ENCODE measurements at regions not wholly inside any gene's neighbourhood (a gene's known extent, or its start where the extent isn't known, plus 50 kb on each side); places are given as distances from the start of the nearest gene placed in this dataset.

DNA sequence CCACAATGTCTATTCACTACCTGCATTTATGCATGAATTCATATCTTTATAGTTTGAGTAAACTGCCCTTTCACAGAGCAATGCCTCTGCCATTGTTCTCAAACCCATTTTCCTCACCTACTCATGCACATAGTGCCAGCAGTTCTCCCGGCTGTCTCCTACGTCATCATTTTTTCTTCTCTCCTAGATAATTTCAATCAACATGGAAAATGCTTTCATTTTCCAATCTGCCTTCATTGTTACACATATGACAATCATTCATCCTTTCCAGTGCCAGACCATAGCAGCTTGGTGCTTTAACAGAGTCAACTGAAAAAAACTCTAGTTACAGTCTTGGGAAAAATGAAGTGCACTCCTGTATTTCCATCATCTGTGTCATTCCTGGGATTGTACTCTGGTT is 514.8 kb upstream of the CTNND2 start:
- no peak overlapping the region for H2AFZ ChIP-seq
- no peak for ATAC-seq
- peaks cover 6% of the 10 kb centered on the region; the same call in 1 of the 2 replicates for H3K9me2 ChIP-seq (ENCODE audit: insufficient read depth)
- no peak overlapping the region for H3K27ac ChIP-seq (ENCODE audit: low read depth)
- Mint-ChIP-seq H3K36me3 (ENCODE audit: low read depth) (peaks cover 17% of the 10 kb centered on the region), H3K4me3 (no peak overlapping the region), H3K4me1 (no peaks in the 10 kb centered on the region; the same call in 2 of the 3 replicates), H3K27me3 (ENCODE audit: insufficient read depth, low read depth, poor library complexity) (peaks cover 4% of the 10 kb centered on the region), H3K9me3 (peaks cover 21% of the 10 kb centered on the region), H3K27ac (no peak overlapping the region)
- no peaks in the 10 kb centered on the region for H3F3A ChIP-seq (replicated peaks; ENCODE audit: low read depth)
- no peak for DNase-seq (ENCODE audit: low spot score)
- no peaks in the 10 kb centered on the region for H3K36me3 ChIP-seq (ENCODE audit: insufficient read depth)
- TF ChIP-seq, protein P1, sequence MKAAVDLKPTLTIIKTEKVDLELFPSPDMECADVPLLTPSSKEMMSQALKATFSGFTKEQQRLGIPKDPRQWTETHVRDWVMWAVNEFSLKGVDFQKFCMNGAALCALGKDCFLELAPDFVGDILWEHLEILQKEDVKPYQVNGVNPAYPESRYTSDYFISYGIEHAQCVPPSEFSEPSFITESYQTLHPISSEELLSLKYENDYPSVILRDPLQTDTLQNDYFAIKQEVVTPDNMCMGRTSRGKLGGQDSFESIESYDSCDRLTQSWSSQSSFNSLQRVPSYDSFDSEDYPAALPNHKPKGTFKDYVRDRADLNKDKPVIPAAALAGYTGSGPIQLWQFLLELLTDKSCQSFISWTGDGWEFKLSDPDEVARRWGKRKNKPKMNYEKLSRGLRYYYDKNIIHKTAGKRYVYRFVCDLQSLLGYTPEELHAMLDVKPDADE (IDR thresholded peaks at IDR 0.05): no peak
- TF ChIP-seq, protein P2, sequence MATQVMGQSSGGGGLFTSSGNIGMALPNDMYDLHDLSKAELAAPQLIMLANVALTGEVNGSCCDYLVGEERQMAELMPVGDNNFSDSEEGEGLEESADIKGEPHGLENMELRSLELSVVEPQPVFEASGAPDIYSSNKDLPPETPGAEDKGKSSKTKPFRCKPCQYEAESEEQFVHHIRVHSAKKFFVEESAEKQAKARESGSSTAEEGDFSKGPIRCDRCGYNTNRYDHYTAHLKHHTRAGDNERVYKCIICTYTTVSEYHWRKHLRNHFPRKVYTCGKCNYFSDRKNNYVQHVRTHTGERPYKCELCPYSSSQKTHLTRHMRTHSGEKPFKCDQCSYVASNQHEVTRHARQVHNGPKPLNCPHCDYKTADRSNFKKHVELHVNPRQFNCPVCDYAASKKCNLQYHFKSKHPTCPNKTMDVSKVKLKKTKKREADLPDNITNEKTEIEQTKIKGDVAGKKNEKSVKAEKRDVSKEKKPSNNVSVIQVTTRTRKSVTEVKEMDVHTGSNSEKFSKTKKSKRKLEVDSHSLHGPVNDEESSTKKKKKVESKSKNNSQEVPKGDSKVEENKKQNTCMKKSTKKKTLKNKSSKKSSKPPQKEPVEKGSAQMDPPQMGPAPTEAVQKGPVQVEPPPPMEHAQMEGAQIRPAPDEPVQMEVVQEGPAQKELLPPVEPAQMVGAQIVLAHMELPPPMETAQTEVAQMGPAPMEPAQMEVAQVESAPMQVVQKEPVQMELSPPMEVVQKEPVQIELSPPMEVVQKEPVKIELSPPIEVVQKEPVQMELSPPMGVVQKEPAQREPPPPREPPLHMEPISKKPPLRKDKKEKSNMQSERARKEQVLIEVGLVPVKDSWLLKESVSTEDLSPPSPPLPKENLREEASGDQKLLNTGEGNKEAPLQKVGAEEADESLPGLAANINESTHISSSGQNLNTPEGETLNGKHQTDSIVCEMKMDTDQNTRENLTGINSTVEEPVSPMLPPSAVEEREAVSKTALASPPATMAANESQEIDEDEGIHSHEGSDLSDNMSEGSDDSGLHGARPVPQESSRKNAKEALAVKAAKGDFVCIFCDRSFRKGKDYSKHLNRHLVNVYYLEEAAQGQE (IDR thresholded peaks at IDR 0.05; ENCODE audit: unreplicated experiment): no peak
- TF ChIP-seq, protein P3, sequence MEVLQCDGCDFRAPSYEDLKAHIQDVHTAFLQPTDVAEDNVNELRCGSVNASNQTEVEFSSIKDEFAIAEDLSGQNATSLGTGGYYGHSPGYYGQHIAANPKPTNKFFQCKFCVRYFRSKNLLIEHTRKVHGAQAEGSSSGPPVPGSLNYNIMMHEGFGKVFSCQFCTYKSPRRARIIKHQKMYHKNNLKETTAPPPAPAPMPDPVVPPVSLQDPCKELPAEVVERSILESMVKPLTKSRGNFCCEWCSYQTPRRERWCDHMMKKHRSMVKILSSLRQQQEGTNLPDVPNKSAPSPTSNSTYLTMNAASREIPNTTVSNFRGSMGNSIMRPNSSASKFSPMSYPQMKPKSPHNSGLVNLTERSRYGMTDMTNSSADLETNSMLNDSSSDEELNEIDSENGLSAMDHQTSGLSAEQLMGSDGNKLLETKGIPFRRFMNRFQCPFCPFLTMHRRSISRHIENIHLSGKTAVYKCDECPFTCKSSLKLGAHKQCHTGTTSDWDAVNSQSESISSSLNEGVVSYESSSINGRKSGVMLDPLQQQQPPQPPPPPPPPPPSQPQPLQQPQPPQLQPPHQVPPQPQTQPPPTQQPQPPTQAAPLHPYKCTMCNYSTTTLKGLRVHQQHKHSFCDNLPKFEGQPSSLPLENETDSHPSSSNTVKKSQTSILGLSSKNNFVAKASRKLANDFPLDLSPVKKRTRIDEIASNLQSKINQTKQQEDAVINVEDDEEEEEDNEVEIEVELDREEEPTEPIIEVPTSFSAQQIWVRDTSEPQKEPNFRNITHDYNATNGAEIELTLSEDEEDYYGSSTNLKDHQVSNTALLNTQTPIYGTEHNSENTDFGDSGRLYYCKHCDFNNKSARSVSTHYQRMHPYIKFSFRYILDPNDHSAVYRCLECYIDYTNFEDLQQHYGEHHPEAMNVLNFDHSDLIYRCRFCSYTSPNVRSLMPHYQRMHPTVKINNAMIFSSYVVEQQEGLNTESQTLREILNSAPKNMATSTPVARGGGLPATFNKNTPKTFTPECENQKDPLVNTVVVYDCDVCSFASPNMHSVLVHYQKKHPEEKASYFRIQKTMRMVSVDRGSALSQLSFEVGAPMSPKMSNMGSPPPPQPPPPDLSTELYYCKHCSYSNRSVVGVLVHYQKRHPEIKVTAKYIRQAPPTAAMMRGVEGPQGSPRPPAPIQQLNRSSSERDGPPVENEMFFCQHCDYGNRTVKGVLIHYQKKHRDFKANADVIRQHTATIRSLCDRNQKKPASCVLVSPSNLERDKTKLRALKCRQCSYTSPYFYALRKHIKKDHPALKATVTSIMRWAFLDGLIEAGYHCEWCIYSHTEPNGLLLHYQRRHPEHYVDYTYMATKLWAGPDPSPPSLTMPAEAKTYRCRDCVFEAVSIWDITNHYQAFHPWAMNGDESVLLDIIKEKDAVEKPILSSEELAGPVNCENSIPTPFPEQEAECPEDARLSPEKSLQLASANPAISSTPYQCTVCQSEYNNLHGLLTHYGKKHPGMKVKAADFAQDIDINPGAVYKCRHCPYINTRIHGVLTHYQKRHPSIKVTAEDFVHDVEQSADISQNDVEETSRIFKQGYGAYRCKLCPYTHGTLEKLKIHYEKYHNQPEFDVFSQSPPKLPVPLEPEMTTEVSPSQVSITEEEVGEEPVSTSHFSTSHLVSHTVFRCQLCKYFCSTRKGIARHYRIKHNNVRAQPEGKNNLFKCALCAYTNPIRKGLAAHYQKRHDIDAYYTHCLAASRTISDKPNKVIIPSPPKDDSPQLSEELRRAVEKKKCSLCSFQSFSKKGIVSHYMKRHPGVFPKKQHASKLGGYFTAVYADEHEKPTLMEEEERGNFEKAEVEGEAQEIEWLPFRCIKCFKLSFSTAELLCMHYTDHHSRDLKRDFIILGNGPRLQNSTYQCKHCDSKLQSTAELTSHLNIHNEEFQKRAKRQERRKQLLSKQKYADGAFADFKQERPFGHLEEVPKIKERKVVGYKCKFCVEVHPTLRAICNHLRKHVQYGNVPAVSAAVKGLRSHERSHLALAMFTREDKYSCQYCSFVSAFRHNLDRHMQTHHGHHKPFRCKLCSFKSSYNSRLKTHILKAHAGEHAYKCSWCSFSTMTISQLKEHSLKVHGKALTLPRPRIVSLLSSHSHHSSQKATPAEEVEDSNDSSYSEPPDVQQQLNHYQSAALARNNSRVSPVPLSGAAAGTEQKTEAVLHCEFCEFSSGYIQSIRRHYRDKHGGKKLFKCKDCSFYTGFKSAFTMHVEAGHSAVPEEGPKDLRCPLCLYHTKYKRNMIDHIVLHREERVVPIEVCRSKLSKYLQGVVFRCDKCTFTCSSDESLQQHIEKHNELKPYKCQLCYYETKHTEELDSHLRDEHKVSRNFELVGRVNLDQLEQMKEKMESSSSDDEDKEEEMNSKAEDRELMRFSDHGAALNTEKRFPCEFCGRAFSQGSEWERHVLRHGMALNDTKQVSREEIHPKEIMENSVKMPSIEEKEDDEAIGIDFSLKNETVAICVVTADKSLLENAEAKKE (CRISPR knock-in tag; IDR thresholded peaks at IDR 0.05): no peak
- TF ChIP-seq ZNF331 (CRISPR knock-in tag; IDR thresholded peaks at IDR 0.05; ENCODE audit: low read depth) (no peak), ZNF114 (CRISPR knock-in tag; IDR thresholded peaks at IDR 0.05) (no peak), JUNB (IDR thresholded peaks at IDR 0.05; ENCODE audit: unreplicated experiment) (no peak), EZH2 (IDR thresholded peaks at IDR 0.05; ENCODE audit: low read depth, unreplicated experiment) (no peak), NANOG (IDR thresholded peaks at IDR 0.05; ENCODE audit: borderline replicate concordance) (no peak), POLR2AphosphoS5 (IDR thresholded peaks at IDR 0.05; ENCODE audit: low read depth) (no peak), EZH2phosphoT487 (IDR thresholded peaks at IDR 0.05; ENCODE audit: unreplicated experiment) (no peak), STAT1 (IDR thresholded peaks at IDR 0.05; ENCODE audit: unreplicated experiment) (no peak), CREB1 (CRISPR knock-in tag; IDR thresholded peaks at IDR 0.05; ENCODE audit: low read depth) (no peak)
- TF ChIP-seq, protein P4, sequence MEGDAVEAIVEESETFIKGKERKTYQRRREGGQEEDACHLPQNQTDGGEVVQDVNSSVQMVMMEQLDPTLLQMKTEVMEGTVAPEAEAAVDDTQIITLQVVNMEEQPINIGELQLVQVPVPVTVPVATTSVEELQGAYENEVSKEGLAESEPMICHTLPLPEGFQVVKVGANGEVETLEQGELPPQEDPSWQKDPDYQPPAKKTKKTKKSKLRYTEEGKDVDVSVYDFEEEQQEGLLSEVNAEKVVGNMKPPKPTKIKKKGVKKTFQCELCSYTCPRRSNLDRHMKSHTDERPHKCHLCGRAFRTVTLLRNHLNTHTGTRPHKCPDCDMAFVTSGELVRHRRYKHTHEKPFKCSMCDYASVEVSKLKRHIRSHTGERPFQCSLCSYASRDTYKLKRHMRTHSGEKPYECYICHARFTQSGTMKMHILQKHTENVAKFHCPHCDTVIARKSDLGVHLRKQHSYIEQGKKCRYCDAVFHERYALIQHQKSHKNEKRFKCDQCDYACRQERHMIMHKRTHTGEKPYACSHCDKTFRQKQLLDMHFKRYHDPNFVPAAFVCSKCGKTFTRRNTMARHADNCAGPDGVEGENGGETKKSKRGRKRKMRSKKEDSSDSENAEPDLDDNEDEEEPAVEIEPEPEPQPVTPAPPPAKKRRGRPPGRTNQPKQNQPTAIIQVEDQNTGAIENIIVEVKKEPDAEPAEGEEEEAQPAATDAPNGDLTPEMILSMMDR (conservative IDR thresholded peaks at IDR 0.05; ENCODE audit: low read depth in 2 of 2): no peak
- H3K4me2 ChIP-seq: no peak overlapping the region
- no peaks in the 10 kb centered on the region for H4K20me1 ChIP-seq (replicated peaks; ENCODE audit: insufficient read depth)
- no peaks in the 10 kb centered on the region for H3K27me3 ChIP-seq (ENCODE audit: insufficient read depth)
- H3K79me2 ChIP-seq (replicated peaks; ENCODE audit: insufficient read depth): no peaks in the 10 kb centered on the region
- H3K4me1 ChIP-seq (ENCODE audit: insufficient read depth): no peaks in the 10 kb centered on the region
- no peak overlapping the region for H3K4me3 ChIP-seq

Data from GM23338 (cell line).